ENCODE measurements at regions not wholly inside any gene's neighbourhood (a gene's known extent, or its start where the extent isn't known, plus 50 kb on each side); places are given as distances from the start of the nearest gene placed in this dataset.
"Not testable (repeated sequence)": the region's sequence is repeated elsewhere in the genome, so short reads cannot be mapped to it uniquely, and the experiment has no call there.

DNA sequence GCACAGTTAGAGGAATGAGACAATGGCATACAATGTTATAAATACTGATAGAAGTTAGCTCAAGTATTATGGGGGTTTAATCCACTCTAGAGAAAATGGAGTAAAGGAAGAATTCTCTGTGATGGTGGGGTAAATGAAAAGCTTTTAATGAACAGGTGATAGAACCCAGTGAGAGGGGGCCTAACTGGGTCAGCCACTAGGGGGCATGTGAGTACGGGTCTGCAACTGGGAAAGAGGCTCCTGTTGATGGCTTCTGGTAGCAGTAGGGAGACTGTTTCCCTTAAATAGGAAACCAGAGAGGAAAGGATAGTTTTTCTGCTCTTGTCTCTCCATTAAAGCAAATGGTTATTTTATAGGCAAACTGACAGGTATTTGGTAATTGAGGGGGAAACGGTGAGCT is 132.8 kb upstream of the GPR101 start:
- DNase-seq (ENCODE audit: low spot score), result no peak
- Mint-ChIP-seq H3K4me3 (ENCODE audit: low read depth) (no peak overlapping the region), H3K27ac (no peak overlapping the region), H3K4me1 (ENCODE audit: low read depth) (no peaks in the 10 kb centered on the region), H3K36me3 (ENCODE audit: low read depth) (no peaks in the 10 kb centered on the region), H3K27me3 (ENCODE audit: low read depth) (peaks cover 8% of the 10 kb centered on the region), H3K9me3 (no peaks in the 10 kb centered on the region)
- intact Hi-C loops (cut with micrococcal nuclease), result no loop called here

DNA sequence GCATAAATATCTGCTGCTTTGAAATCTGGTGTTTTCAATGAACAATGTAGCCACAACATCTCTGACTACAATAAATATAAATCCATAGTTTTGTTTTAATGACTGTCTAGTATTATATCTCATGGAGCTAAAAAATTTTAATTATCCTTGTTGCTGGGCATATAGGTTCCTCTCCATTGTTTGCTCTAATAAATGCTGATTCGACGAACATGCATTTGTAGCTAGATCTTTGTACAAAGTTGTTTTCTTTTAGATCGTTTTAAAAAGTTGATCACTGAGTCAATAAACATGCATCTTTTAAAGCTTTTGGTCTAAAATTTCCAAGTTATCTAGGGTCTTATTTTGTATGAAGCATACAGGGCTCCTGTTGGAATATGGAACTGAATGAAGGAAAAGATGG is 130.5 kb upstream of the GPR101 start:
- no peak for DNase-seq (ENCODE audit: low spot score)
- H3K27me3 Mint-ChIP-seq (ENCODE audit: low read depth), result peaks cover 8% of the 10 kb centered on the region
- H3K36me3 Mint-ChIP-seq (ENCODE audit: low read depth), result no peaks in the 10 kb centered on the region
- no peaks in the 10 kb centered on the region for H3K4me1 Mint-ChIP-seq (ENCODE audit: low read depth)
- intact Hi-C loops (cut with micrococcal nuclease), result no loop called here
- no peaks in the 10 kb centered on the region for H3K9me3 Mint-ChIP-seq
- no peak overlapping the region for H3K4me3 Mint-ChIP-seq (ENCODE audit: low read depth)
- no peak overlapping the region for H3K27ac Mint-ChIP-seq

DNA sequence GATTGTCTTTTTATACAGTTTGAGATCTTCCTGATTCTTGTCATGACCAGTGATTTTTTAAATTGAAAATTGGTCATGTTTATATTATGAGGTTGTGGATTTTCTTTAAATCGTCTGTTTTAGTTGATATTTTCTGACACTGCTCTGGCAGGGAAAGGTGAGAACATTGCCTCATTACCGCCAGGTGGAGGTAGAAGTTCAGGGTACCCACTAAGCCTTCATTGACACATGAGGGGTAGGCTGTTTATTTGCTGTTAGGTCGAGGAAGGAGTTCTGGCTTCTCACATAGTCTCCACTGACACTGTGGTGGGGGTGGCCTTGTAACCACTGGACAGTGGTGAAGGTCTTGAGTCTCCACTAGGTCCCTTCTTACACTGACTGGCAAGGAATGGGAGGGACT is 117.6 kb upstream of the GPR101 start:
- Mint-ChIP-seq H3K4me3 (ENCODE audit: low read depth) (no peak overlapping the region), H3K9me3 (no peaks in the 10 kb centered on the region), H3K36me3 (ENCODE audit: low read depth) (no peaks in the 10 kb centered on the region), H3K27me3 (ENCODE audit: low read depth) (peaks cover 3% of the 10 kb centered on the region), H3K4me1 (ENCODE audit: low read depth) (no peaks in the 10 kb centered on the region), H3K27ac (no peak overlapping the region)
- intact Hi-C loops (cut with micrococcal nuclease), result no loop called here
- DNase-seq (ENCODE audit: low spot score), result no peak

DNA sequence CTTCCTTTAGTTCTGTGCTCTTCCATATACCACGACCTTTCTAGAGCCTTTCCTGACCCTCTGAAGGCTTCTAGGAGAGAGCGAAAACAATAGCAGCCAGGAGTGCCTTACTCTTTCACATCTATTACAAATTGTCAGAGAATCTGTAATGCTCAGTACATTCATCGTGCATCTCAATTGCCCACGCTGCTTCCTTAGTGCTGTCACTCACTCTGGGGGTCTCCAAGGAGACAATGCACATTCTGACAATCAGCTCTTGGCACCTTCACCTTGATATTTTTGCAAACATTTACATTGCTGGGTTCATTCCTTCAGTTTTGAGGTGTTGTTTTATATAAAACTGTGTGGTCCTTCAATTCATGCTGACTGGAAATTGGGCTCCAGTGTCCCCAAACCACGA is 110.1 kb upstream of the GPR101 start:
- H3K27ac Mint-ChIP-seq, result no peak overlapping the region
- no peaks in the 10 kb centered on the region for H3K9me3 Mint-ChIP-seq
- H3K27me3 Mint-ChIP-seq (ENCODE audit: low read depth), result no peaks in the 10 kb centered on the region
- DNase-seq (ENCODE audit: low spot score), result no peak
- no peaks in the 10 kb centered on the region for H3K4me1 Mint-ChIP-seq (ENCODE audit: low read depth)
- no peak overlapping the region for H3K4me3 Mint-ChIP-seq (ENCODE audit: low read depth)
- no peaks in the 10 kb centered on the region for H3K36me3 Mint-ChIP-seq (ENCODE audit: low read depth)
- intact Hi-C loops (cut with micrococcal nuclease), result no loop called here

DNA sequence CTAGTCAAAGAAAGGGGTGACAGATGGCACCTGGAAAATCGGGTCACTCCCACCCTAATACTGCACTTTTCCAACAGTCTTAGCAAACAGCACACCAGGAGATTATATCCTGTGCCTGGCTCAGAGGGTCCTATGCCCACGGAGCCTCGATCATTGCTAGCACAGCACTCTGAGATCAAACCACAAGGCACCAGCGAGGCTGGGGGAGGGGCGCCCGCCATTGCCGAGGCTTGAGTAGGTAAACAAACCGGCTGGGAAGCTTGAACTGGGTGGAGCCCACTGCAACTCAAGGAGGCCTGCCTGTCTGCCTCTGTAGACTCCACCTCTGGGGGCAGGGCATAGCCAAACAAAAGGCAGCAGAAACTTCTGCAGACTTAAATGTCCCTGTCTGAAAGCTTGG is 88.9 kb upstream of the GPR101 start:
- H3K36me3 Mint-ChIP-seq (ENCODE audit: low read depth); intact Hi-C loops (cut with micrococcal nuclease); H3K9me3 Mint-ChIP-seq; H3K27ac Mint-ChIP-seq; H3K4me3 Mint-ChIP-seq (ENCODE audit: low read depth); H3K27me3 Mint-ChIP-seq (ENCODE audit: low read depth); DNase-seq (ENCODE audit: low spot score); H3K4me1 Mint-ChIP-seq (ENCODE audit: low read depth): not testable (repeated sequence)

DNA sequence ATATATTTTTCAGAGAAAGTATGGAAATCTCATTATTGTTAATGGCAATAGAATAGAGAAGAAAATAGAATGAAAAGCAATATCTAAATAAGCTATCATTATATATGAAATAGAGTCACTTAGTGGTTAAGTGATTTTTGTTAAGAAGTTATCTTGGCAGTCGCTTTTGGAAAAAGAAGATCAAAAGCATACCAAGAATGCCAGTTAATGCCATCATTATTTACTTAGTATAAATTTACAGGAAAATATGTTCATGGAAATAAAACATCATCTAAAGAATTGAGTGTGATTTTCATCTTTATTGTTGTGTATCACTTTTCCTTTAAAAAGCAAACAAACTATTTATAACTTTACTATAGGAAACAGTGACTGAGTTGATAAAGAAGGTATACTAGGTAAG is 85.3 kb upstream of the GPR101 start:
- Mint-ChIP-seq H3K9me3 (no peaks in the 10 kb centered on the region), H3K4me3 (ENCODE audit: low read depth) (no peak overlapping the region), H3K27ac (no peak overlapping the region), H3K36me3 (ENCODE audit: low read depth) (no peaks in the 10 kb centered on the region), H3K27me3 (ENCODE audit: low read depth) (no peaks in the 10 kb centered on the region), H3K4me1 (ENCODE audit: low read depth) (no peaks in the 10 kb centered on the region)
- intact Hi-C loops (cut with micrococcal nuclease), result no loop called here
- DNase-seq (ENCODE audit: low spot score), result no peak

DNA sequence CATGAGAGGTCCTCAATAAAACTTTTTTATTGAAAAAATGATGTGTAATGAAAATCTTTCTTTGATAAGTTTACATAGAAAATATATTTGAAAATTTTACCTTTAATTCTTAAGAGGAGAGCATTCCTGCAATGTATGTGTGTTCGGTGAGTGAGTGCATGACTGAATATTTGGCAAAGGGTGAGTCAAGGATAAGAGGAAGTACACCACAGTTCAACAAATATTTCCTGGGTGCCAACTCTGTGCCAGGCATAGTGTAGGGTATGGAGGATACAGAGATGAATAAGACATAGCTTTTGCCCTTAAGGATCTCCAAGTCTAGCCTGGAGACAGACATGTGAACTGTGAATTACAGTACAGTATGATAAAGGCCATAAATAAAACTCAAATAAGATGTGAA is 84.7 kb upstream of the GPR101 start:
- H3K4me1 Mint-ChIP-seq (ENCODE audit: low read depth), result no peaks in the 10 kb centered on the region

DNA sequence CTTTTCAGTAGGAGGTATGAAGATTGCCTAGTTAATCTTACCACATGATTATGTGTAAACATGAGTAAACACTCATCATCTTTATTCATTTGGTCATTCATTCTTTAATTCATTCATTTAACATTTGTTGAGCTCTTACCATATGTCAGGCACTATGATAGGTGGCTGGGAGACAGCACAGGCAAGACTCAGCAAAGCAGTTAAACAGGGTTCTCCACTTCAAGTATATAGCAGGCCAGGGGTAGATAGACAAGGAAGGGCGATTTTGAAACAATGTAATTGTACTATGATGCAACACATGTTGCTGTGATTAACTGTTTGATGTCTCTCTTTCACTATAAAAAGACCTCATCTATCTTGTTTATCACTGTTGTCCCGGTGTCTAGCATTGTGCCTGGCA is 84.3 kb upstream of the GPR101 start:
- Mint-ChIP-seq H3K4me1 (ENCODE audit: low read depth) (no peaks in the 10 kb centered on the region), H3K9me3 (no peaks in the 10 kb centered on the region), H3K27ac (no peak overlapping the region), H3K27me3 (ENCODE audit: low read depth) (no peaks in the 10 kb centered on the region), H3K4me3 (ENCODE audit: low read depth) (no peak overlapping the region), H3K36me3 (ENCODE audit: low read depth) (no peaks in the 10 kb centered on the region)
- intact Hi-C loops (cut with micrococcal nuclease), result no loop called here
- no peak for DNase-seq (ENCODE audit: low spot score)

More for the DNA sequence above, 84.7 kb upstream of the GPR101 start:
- Mint-ChIP-seq H3K4me3 (ENCODE audit: low read depth) (no peak overlapping the region), H3K9me3 (no peaks in the 10 kb centered on the region), H3K27ac (no peak overlapping the region), H3K27me3 (ENCODE audit: low read depth) (no peaks in the 10 kb centered on the region), H3K36me3 (ENCODE audit: low read depth) (no peaks in the 10 kb centered on the region)
- intact Hi-C loops (cut with micrococcal nuclease), result no loop called here
- DNase-seq (ENCODE audit: low spot score), result no peak

DNA sequence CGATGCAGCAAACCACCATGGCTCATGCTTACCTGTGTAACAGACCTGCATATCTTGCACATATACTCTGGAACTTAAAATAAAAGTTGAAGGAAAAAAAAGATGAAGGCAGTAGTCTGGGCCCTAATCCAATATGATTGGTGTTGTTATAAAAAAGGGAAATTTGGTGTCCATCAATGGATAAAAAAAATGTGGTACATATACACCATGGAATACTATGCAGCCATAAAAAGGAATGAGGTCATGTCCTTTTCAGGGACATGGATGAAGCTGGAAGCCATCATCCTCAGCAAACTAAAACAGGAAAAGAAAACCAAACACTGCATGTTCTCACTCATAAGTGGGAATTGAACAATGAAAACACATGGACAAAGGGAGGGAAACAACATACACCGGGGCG is 74.1 kb upstream of the GPR101 start:
- H3K4me3 Mint-ChIP-seq (ENCODE audit: low read depth); H3K27me3 Mint-ChIP-seq (ENCODE audit: low read depth); DNase-seq (ENCODE audit: low spot score); H3K9me3 Mint-ChIP-seq; H3K4me1 Mint-ChIP-seq (ENCODE audit: low read depth); H3K27ac Mint-ChIP-seq; intact Hi-C loops (cut with micrococcal nuclease); H3K36me3 Mint-ChIP-seq (ENCODE audit: low read depth): not testable (repeated sequence)

DNA sequence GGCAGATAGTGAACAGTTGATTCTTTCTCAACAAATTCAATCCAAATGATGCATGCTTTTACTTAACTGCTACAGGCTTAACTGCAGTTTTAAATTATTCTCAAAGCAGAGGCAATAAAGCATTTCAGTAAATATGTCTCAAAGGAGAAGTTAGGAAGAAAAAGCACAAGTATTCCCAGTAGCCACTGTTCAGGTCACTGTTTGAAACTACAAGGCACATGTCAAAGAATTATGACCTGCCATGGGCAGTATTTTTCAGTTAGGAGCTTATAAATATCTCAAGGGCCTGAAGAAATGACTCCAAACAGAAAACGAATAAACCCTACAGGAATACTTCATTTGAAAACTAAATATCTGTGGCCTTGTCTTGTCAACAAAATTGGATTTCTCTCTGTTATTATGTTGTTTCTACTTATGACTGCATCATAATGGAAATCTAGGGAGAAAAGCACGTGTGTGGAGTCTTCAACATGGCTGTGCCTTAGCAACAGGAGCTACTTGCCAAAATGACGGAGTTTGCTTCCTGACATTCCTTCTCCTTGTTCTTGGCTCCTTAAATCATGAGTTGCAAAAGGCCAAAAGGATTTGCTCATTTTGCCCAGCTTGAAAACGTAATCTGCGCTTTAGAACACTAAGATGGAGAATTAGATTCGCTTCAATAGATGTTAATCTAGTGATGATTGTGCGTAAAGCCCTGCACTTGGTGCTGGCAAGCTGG is 67.6 kb upstream of the GPR101 start:
- H3K27me3 Mint-ChIP-seq (ENCODE audit: low read depth), result peaks cover 1% of the 10 kb centered on the region
- intact Hi-C loops (cut with micrococcal nuclease), result no loop called here
- H3K9me3 Mint-ChIP-seq, result no peaks in the 10 kb centered on the region

More for the DNA sequence above, 67.6 kb upstream of the GPR101 start:
- H3K4me3 Mint-ChIP-seq (ENCODE audit: low read depth), result no peak overlapping the region
- DNase-seq (ENCODE audit: low spot score), result no peak
- no peak overlapping the region for H3K27ac Mint-ChIP-seq
- no peaks in the 10 kb centered on the region for H3K4me1 Mint-ChIP-seq (ENCODE audit: low read depth)
- H3K36me3 Mint-ChIP-seq (ENCODE audit: low read depth), result no peaks in the 10 kb centered on the region
